ENCODE measurements at regions not wholly inside any gene's neighbourhood (a gene's known extent, or its start where the extent isn't known, plus 50 kb on each side); places are given as distances from the start of the nearest gene placed in this dataset.

- no peaks in the 10 kb centered on the region for H3K27me3 Mint-ChIP-seq (ENCODE audit: unreplicated experiment)
- peaks cover 2% of the 10 kb centered on the region for H3K9me3 Mint-ChIP-seq (ENCODE audit: unreplicated experiment)
- peaks cover 9% of the 10 kb centered on the region for H3K4me1 Mint-ChIP-seq (ENCODE audit: low read depth, unreplicated experiment)
- no peaks in the 10 kb centered on the region for H3K36me3 Mint-ChIP-seq (ENCODE audit: unreplicated experiment)
- no peak overlapping the region for H3K27ac Mint-ChIP-seq (ENCODE audit: unreplicated experiment)
- DNase-seq, result no peak
- TF ChIP-seq CTCF (IDR thresholded peaks at IDR 0.05; ENCODE audit: partially characterized antibody, unreplicated experiment), result no peak
- H3K4me3 Mint-ChIP-seq (ENCODE audit: unreplicated experiment), result no peak overlapping the region
These were observed 639.4 kb upstream of the MIR17HG start for GRCh38 chr13:90708128-90708527.

DNA sequence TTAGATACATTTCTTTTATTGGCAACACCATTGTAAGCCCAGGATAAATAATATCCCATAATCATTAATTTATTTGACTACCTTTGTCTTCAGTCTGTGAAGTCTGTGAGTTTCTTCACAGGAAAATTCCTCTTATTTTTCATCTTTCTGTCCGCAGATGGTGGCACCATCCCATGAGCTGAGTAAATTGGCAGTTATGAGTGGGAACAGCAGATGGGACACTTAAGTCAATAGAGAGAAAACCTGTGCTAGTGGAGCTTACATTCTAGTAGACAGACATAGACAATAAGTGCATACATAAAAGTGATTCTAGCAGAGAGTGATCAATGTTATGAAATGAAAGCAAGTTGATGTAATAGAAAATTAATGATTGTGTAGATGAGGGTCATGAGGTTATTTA is 638.2 kb upstream of the MIR17HG start:
- Mint-ChIP-seq H3K4me3 (ENCODE audit: unreplicated experiment) (no peak overlapping the region), H3K4me1 (ENCODE audit: low read depth, unreplicated experiment) (peaks cover 9% of the 10 kb centered on the region), H3K27ac (ENCODE audit: unreplicated experiment) (peak overlapping the region; percentile 76), H3K9me3 (ENCODE audit: unreplicated experiment) (peaks cover 2% of the 10 kb centered on the region), H3K27me3 (ENCODE audit: unreplicated experiment) (no peaks in the 10 kb centered on the region), H3K36me3 (ENCODE audit: unreplicated experiment) (no peaks in the 10 kb centered on the region)
- no peak for DNase-seq
- no peak for TF ChIP-seq CTCF (IDR thresholded peaks at IDR 0.05; ENCODE audit: partially characterized antibody, unreplicated experiment)

DNA sequence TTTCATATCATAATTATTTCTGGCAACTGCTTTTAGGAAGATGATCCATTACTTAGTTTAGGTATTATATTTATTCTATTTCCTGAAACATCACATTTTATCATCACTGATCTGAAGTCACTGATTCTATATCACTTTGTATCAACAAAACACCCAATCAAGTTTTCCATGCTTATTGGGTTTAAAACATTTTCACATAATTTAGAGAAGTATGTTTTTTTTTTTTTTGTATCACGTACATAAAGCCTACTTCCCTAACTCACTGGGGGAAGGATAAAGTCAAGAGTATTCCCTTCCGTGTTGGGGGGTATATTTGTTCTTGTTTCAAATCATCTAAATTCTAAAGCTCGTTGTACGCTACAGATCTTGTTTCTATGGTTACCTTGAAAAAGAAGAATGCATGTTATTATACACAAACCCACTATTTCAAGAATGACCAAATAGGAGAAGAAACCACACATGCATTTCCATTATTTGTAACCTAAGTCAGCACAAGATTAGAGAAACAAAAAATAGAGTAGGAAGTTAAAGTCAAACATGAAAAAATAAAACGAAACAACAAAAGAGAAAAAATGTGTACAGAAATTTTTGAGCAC is 637.2 kb upstream of the MIR17HG start:
- Mint-ChIP-seq H3K27ac (ENCODE audit: unreplicated experiment) (no peak overlapping the region), H3K4me1 (ENCODE audit: low read depth, unreplicated experiment) (peaks cover 9% of the 10 kb centered on the region), H3K4me3 (ENCODE audit: unreplicated experiment) (no peak overlapping the region), H3K36me3 (ENCODE audit: unreplicated experiment) (no peaks in the 10 kb centered on the region), H3K9me3 (ENCODE audit: unreplicated experiment) (peaks cover 2% of the 10 kb centered on the region), H3K27me3 (ENCODE audit: unreplicated experiment) (no peaks in the 10 kb centered on the region)
- no peak for DNase-seq
- no peak for TF ChIP-seq CTCF (IDR thresholded peaks at IDR 0.05; ENCODE audit: partially characterized antibody, unreplicated experiment)

GRCh38 chr13:90713441-90714133 is 633.9 kb upstream of the MIR17HG start:
- no peak for DNase-seq
- no peak for TF ChIP-seq CTCF (IDR thresholded peaks at IDR 0.05; ENCODE audit: partially characterized antibody, unreplicated experiment)
- Mint-ChIP-seq H3K36me3 (ENCODE audit: unreplicated experiment) (no peaks in the 10 kb centered on the region), H3K4me3 (ENCODE audit: unreplicated experiment) (no peak overlapping the region), H3K27me3 (ENCODE audit: unreplicated experiment) (no peaks in the 10 kb centered on the region), H3K4me1 (ENCODE audit: low read depth, unreplicated experiment) (peaks cover 9% of the 10 kb centered on the region), H3K9me3 (ENCODE audit: unreplicated experiment) (peaks cover 2% of the 10 kb centered on the region), H3K27ac (ENCODE audit: unreplicated experiment) (no peak overlapping the region)

DNA sequence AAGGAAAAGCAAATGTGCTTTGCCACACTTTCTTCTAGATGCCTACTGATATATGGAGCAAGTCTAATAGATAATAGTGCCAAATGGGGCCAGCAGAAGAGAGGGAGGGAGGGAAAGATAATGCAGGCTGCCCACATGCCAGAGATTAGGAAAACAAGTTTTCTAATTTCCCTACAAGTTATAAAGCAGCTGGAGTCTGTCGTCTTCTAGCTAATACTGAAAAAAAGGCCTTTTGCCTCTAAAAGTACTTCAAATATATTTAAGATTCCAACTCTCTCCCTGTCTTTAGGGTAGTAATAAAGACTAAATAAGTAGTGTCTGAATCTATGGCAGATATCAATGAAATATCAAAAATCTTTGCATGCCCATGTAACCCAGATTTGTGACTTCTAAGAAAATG is 632.0 kb upstream of the MIR17HG start:
- no peaks in the 10 kb centered on the region for H3K27me3 Mint-ChIP-seq (ENCODE audit: unreplicated experiment)
- peaks cover under 1% of the 10 kb centered on the region for H3K4me1 Mint-ChIP-seq (ENCODE audit: low read depth, unreplicated experiment)
- no peak overlapping the region for H3K27ac Mint-ChIP-seq (ENCODE audit: unreplicated experiment)
- no peak for DNase-seq
- no peak for TF ChIP-seq CTCF (IDR thresholded peaks at IDR 0.05; ENCODE audit: partially characterized antibody, unreplicated experiment)
- H3K4me3 Mint-ChIP-seq (ENCODE audit: unreplicated experiment), result no peak overlapping the region
- no peaks in the 10 kb centered on the region for H3K36me3 Mint-ChIP-seq (ENCODE audit: unreplicated experiment)
- H3K9me3 Mint-ChIP-seq (ENCODE audit: unreplicated experiment), result peaks cover under 1% of the 10 kb centered on the region
